Tibial nerve (tissue), 4 donors: ENCODE measurements at regions not wholly inside any gene's neighbourhood (a gene's known extent, or its start where the extent isn't known, plus 50 kb on each side); places are given as distances from the start of the nearest gene placed in this dataset.
A peak's percentile ranks its signal among the peaks of the same experiment; 100 is the strongest.

Experiments
- DNase-seq, 2 donors: peaks; one replicate each; pipeline ENCODE4 v3.0.0-alpha.2; 2019; ENCODE audit warnings: low spot score in 2 of 2
- H3K27ac ChIP-seq, 4 donors: fragments of 200-600 bp; sonication (generic) in 3 of 4; one replicate each; pipeline ENCODE4 v1.5.1; 2017 to 2019; ENCODE audit warnings: mild to moderate bottlenecking in 1 of 4
- H3K27me3 ChIP-seq, 2 donors: fragments of 200-600 bp; sonication (generic) in 1 of 2; one replicate each; pipeline versions ENCODE4 v1.5.1 to v1.6.0; 2017 to 2019
- H3K36me3 ChIP-seq, 3 donors: fragments of 200-600 bp; sonication (generic); one replicate each; pipeline ENCODE4 v1.5.1; 2018 to 2019
- H3K4me1 ChIP-seq, 4 donors: fragments of 200-600 bp; sonication (generic) in 3 of 4; one replicate each; pipeline ENCODE4 v1.5.1; 2017 to 2019
- H3K4me3 ChIP-seq, 4 donors: fragments of 200-600 bp; sonication (generic) in 3 of 4; one replicate each; pipeline ENCODE4 v1.5.1; 2017 to 2019; ENCODE audit warnings: mild to moderate bottlenecking in 1 of 4, moderate library complexity in 1 of 4
- H3K9me3 ChIP-seq, 4 donors: fragments of 200-600 bp; sonication (generic) in 3 of 4; one replicate each; pipeline ENCODE4 v1.5.1; 2017 to 2019
- CTCF ChIP-seq, 5 experiments: fragments of 200-600 bp in 3 of 5; fragments of 450-650 bp in 2 of 5; sonication (generic) in 3 of 5; IDR thresholded peaks; one replicate each; pipeline ENCODE4 v1.5.1; 2016 to 2019; ENCODE audit warnings: antibody characterized with exemption in 5 of 5, mild to moderate bottlenecking in 3 of 5, moderate library complexity in 2 of 5
- EP300 ChIP-seq, 2 donors: sonication (generic); formaldehyde crosslinking; IDR thresholded peaks; one replicate each; pipeline ENCODE4 v1.6.1; 2017; ENCODE audit warnings: antibody characterized with exemption in 2 of 2, mild to moderate bottlenecking in 1 of 2
- POLR2A ChIP-seq, 2 donors: fragments of 450-650 bp; IDR thresholded peaks; one replicate each; pipeline ENCODE4 v1.6.1; 2017; ENCODE audit warnings: antibody characterized with exemption in 2 of 2, mild to moderate bottlenecking in 2 of 2, moderate library complexity in 2 of 2
- WGBS, 2 donors: methylation state at CpG; one replicate each; pipeline ENCODE4 v1.1.5; 2018; 5-methylcytosine and 5-hydroxymethylcytosine counted together

DNA sequence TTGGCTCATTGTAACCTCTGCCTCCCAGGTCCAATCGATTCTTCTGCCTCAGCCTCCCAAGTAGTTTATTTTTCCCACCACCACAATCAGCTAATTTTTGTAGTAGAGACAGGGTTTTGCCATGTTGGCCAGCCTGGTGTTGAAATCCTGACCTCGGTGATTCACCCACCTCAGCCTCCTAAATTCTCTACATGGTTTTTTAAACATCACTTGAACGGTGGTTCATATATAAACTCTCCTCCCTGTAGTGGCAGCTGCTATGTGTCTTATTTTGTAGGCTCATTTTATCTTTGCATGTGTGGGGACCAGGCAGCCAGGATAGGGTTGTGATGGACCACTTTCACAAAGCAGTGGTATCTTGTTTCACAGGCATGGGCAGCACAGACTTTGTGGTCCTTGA is 175.8 kb upstream of the USP9Y start:
- WGBS, 2 donors, result 79% methylated on average over 3 of the region's 3 CpGs; no CpG with 5 or more reads in 1 of the 2 donors
- DNase-seq, result no peak
- no peaks in the 10 kb centered on the region for H3K27me3 ChIP-seq

DNA sequence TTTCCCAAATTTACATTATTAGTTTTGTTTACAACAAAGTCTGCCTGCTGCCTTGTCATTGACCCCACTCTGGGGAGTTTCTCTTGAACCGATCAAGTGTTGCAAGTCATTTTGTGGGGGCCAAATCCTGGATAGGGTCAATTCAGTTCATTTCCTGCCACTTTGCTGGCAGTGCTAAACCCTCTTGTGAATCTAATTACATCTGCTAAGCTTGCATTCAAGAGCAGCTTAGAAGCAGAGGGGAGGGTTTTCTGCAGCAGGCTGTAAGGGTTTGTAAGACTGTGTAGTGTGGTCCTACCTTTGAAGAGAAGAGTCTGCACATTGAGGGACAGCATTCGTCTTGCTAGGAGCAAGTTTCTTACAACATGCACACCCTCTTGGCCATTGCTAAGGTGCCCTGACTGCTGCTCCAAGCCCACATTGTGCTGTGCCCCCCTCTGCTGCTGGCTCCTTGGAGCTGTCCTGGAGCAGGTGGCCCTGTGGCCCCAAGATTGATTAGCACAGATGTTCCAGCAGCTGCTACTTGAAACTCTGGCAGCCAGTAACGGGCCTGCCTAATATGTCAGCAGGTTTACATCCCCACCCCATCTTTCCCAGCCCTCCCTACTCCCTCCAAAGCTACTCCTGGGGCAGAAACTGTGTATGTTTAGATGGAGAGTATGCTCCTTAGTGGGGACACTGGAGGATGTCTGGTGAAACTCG is 174.5 kb upstream of the USP9Y start:
- DNase-seq, result no peak
- H3K4me3 ChIP-seq, result no peak overlapping the region
- H3K27me3 ChIP-seq, result no peaks in the 10 kb centered on the region
- no peaks in the 10 kb centered on the region for H3K9me3 ChIP-seq
- TF ChIP-seq CTCF (IDR thresholded peaks at IDR 0.05) (no peak), POLR2A (IDR thresholded peaks at IDR 0.05) (no peak), EP300 (IDR thresholded peaks at IDR 0.05) (no peak)
- no peaks in the 10 kb centered on the region for H3K36me3 ChIP-seq
- no peaks in the 10 kb centered on the region for H3K4me1 ChIP-seq
- 6% methylated on average over 3 of the region's 4 CpGs; no CpG with 5 or more reads in 1 of the 2 donors for WGBS, 2 donors
- no peak overlapping the region for H3K27ac ChIP-seq

More for the DNA sequence above, 175.8 kb upstream of the USP9Y start:
- no peak for TF ChIP-seq POLR2A (IDR thresholded peaks at IDR 0.05)
- TF ChIP-seq EP300 (IDR thresholded peaks at IDR 0.05), result no peak
- no peak for TF ChIP-seq CTCF (IDR thresholded peaks at IDR 0.05)
- Histone ChIP-seq H3K27ac (no peak overlapping the region), H3K36me3 (no peaks in the 10 kb centered on the region), H3K9me3 (no peaks in the 10 kb centered on the region), H3K4me3 (no peak overlapping the region), H3K4me1 (no peaks in the 10 kb centered on the region)

DNA sequence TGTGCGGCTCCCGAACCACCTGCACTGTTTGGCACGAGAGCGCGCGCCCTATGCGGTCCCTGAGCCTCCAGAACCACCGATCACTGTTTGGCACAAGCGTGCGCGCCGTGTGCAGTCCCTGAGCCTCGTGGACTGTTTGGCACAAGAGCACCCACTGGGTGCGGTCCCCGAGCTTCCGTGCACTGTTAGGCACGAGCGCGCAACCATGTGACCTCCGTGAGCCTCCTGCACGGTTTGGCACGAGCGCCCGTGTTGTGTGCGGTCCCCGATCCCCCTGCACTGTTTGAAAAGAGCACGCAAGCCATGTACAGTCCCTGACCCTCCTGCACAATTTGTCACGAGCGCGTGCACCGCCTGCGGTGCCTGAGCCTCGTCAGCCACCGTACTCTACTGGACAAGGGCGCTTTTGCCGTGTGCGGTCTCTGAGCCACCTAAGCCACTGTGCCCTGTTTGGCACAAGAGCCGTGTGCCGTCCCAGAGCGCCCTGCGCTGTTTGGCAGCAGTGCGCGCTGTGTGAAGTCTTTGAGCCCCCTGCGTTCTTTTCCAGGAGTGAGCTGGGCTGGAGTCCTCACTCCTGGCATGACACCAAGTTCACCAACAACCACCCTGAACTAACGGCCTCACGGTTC is 163.7 kb upstream of the USP9Y start:
- TF ChIP-seq POLR2A (IDR thresholded peaks at IDR 0.05) (no peak), CTCF (IDR thresholded peaks at IDR 0.05) (no peak)
- Histone ChIP-seq H3K27ac (no peak overlapping the region), H3K27me3 (no peaks in the 10 kb centered on the region), H3K4me3 (peak overlapping the region in 1 of 4 donors; percentile 5), H3K4me1 (no peaks in the 10 kb centered on the region), H3K36me3 (no peaks in the 10 kb centered on the region), H3K9me3 (no peaks in the 10 kb centered on the region)
- no CpG with 5 or more reads among the region's 46 CpGs for WGBS, 2 donors
- no peak for DNase-seq

DNA sequence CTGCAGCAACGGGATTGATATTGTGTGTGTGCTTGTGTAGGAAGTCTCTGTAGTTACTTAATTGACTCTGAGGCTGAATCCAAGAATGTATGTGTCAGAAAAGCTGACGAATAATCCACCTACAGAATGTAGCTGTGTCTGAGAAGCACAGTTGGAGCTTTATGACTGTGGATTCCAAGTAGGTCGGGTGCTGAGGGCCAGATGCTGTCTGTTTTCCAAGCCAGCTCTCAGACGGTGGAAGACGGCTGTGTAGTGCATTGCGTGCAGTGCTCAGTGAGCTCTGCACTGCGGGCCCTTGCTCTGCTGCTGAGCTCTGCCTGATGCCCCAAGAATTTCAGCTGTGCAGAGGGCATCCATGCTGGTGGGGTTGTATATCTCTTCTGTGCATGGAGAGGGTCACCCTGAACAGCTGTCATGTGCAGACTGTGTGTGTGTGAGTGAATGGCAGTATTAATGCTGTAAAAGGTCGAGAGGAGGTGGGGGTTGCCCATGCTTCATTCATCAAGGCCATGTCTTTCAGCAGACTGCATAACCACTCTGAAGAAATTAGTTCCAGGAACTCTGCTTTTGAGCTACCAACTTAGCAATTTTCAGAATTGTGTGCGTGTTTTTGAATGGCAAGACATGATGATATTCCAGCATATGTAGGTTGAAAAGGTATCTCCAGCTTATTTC is 154.1 kb upstream of the USP9Y start:
- TF ChIP-seq CTCF (IDR thresholded peaks at IDR 0.05) (no peak), POLR2A (IDR thresholded peaks at IDR 0.05) (no peak), EP300 (IDR thresholded peaks at IDR 0.05) (no peak)
- Histone ChIP-seq H3K4me1 (no peaks in the 10 kb centered on the region), H3K4me3 (no peak overlapping the region), H3K36me3 (no peaks in the 10 kb centered on the region), H3K27me3 (no peaks in the 10 kb centered on the region), H3K27ac (no peak overlapping the region), H3K9me3 (no peaks in the 10 kb centered on the region)
- 35% methylated on average over 9 of the region's 9 CpGs; no CpG with 5 or more reads in 1 of the 2 donors for WGBS, 2 donors
- DNase-seq, result no peak
